ENCODE measurements at regions not wholly inside any gene's neighbourhood (a gene's known extent, or its start where the extent isn't known, plus 50 kb on each side); places are given as distances from the start of the nearest gene placed in this dataset.

DNA sequence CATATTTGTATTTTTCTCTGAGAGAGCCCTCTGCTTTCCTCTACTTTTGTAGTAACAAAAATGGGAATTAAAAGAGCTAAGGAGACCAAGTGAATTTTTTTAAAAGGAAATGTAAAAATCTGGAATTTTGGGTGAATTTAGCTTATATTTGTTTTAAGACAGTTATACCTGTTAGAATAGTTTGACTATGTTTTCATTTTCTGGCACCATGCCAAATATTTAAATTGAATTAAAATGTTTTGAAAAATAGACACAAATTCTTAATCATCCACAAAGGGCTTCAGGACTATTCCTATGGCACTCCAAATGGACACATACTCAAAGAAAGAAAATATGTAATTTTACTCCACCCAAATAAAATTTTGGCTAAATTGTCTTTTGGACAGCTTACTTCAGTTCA is 209.6 kb downstream of the SH3BGRL start:
- intact Hi-C loops (cut with micrococcal nuclease) = no loop called here
- Histone ChIP-seq H3K27ac (ENCODE audit: insufficient read depth, low read depth, low read length) (no peak overlapping the region), H3K4me1 (ENCODE audit: control insufficient read depth, extremely low read depth, insufficient read depth, low read length) (no peaks in the 10 kb centered on the region), H3K9me3 (replicated peaks; ENCODE audit: control insufficient read depth, insufficient read depth, low read length) (no peaks in the 10 kb centered on the region), H2AFZ (ENCODE audit: low read depth, low read length) (no peak overlapping the region), H3K4me2 (ENCODE audit: insufficient read depth, low read length) (no peak overlapping the region), H3K9me1 (replicated peaks; ENCODE audit: control insufficient read depth, extremely low read depth, insufficient read depth, low read length) (no peaks in the 10 kb centered on the region), H3K4me3 (replicated peaks in 1 of 3; ENCODE audit: insufficient read depth in 1 of 3, low read depth in 1 of 3, low read length in 3 of 3) (no peak overlapping the region), H3K36me3 (ENCODE audit: control insufficient read depth in 2 of 2, extremely low read depth in 1 of 2, insufficient read depth in 2 of 2, low read length in 2 of 2) (no peaks in the 10 kb centered on the region), H4K20me1 (replicated peaks; ENCODE audit: control insufficient read depth, extremely low read depth, insufficient read depth, low read length) (no peaks in the 10 kb centered on the region), H3K79me2 (ENCODE audit: control insufficient read depth, insufficient read depth, low read length) (no peaks in the 10 kb centered on the region), H3K9ac (replicated peaks; ENCODE audit: extremely low read depth, insufficient read depth, low read length) (no peak overlapping the region), H3K27me3 (ENCODE audit: control insufficient read depth in 2 of 2, insufficient read depth in 2 of 2, low read length in 2 of 2) (no peaks in the 10 kb centered on the region)
- FAIRE-seq (no peak), DNase-seq (ENCODE audit: low read depth, low spot score) (no peak)
- POLR2A ChIA-PET = no interaction called here
- no TSS peak for BruUV-seq (replicated peaks)
- TF ChIP-seq MAX (IDR thresholded peaks at IDR 0.05; ENCODE audit: insufficient read depth, insufficient read length) (no peak), MYC (IDR thresholded peaks at IDR 0.05; ENCODE audit: low read depth, low read length) (no peak), GATA2 (IDR thresholded peaks at IDR 0.05; ENCODE audit: insufficient read depth, insufficient read length, low read depth, low read length) (no peak), CTCF (IDR thresholded peaks at IDR 0.05; ENCODE audit: extremely low read depth in 1 of 2, insufficient read depth in 1 of 2, low read depth in 1 of 2, low read length in 2 of 2) (no peak), JUN (IDR thresholded peaks at IDR 0.05; ENCODE audit: borderline replicate concordance, insufficient read depth, insufficient read length, low read depth) (no peak), EZH2 (IDR thresholded peaks at IDR 0.05; ENCODE audit: borderline replicate concordance, low read depth, low read length, severe bottlenecking) (no peak), POLR2A (IDR thresholded peaks at IDR 0.05; ENCODE audit: low read depth, low read length) (no peak), POLR2AphosphoS5 (IDR thresholded peaks at IDR 0.05; ENCODE audit: insufficient read depth, low read depth, low read length) (no peak), FOS (IDR thresholded peaks at IDR 0.05; ENCODE audit: borderline replicate concordance, insufficient read depth, low read length) (no peak)
- CTCF ChIA-PET = no interaction called here
- dilution Hi-C loops (cut with MboI; ENCODE audit: extremely low pct_ligation_motif_present, low sequenced_read_pairs) = no loop called here
